ENCODE measurements at regions not wholly inside any gene's neighbourhood (a gene's known extent, or its start where the extent isn't known, plus 50 kb on each side); places are given as distances from the start of the nearest gene placed in this dataset.

DNA sequence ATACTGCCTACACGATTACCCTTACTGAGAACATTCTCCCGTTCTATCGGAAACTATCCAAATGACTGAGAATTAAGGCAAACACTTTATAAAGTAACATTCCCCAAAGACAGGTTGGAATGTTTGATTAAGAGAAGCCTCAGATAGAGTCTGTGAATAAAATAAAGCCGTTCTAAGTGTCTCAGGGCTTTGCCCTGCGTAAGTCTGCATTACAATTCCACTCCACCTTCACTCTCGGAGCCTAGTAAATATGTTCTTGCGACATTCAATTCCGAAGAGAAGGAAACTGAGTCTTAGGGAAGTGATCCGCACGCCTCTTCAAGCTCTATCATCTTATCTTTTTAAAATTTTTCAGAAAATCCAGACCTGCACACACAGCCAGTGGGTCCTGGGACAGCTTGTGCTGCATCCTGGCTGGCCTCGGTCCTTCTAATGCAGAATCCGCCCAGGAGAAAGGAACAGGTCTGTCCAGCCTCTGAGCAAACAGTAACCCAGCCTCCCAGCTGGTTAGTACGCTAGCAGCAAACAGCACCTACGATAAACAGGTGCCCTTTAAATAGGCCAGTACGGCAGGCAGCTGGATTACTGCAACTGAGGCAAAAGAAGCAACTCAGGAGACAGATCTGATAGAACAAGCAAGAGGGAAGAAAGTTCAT, 254.1 kb upstream of the IRX3 start:
- Histone ChIP-seq H3K27me3 (ENCODE audit: control insufficient read depth, insufficient read depth, low read length, poor library complexity, severe bottlenecking) (no peaks in the 10 kb centered on the region), H3K4me1 (ENCODE audit: control insufficient read depth, insufficient read depth, low read length) (no peaks in the 10 kb centered on the region), H3K36me3 (ENCODE audit: control insufficient read depth, insufficient read depth, low read length) (no peaks in the 10 kb centered on the region), H3K9me3 (ENCODE audit: control insufficient read depth, low read length) (no peaks in the 10 kb centered on the region), H3K4me3 (ENCODE audit: insufficient read depth, low read depth, low read length) (no peak overlapping the region), H3K27ac (ENCODE audit: insufficient read depth, low read depth, low read length, poor library complexity, severe bottlenecking) (no peak overlapping the region)
- 94 to 95% methylated on average over 15 of the region's 15 CpGs for WGBS, 2 experiments

GRCh38 chr16:54538276-54538675, 251.7 kb upstream of the IRX3 start:
- no peaks in the 10 kb centered on the region for H3K9me3 ChIP-seq (ENCODE audit: control insufficient read depth, low read length)
- H3K27me3 ChIP-seq (ENCODE audit: control insufficient read depth, insufficient read depth, low read length, poor library complexity, severe bottlenecking): no peaks in the 10 kb centered on the region
- H3K4me3 ChIP-seq (ENCODE audit: insufficient read depth, low read depth, low read length): no peak overlapping the region
- H3K27ac ChIP-seq (ENCODE audit: insufficient read depth, low read depth, low read length, poor library complexity, severe bottlenecking): no peak overlapping the region
- H3K4me1 ChIP-seq (ENCODE audit: control insufficient read depth, insufficient read depth, low read length): no peaks in the 10 kb centered on the region
- no peaks in the 10 kb centered on the region for H3K36me3 ChIP-seq (ENCODE audit: control insufficient read depth, insufficient read depth, low read length)
- WGBS, 2 experiments: 82 to 88% methylated on average over 1 to 3 of the region's 3 CpGs

GRCh38 chr16:54533856-54534490, 247.4 kb upstream of the IRX3 start:
- no peaks in the 10 kb centered on the region for H3K27me3 ChIP-seq (ENCODE audit: control insufficient read depth, insufficient read depth, low read length, poor library complexity, severe bottlenecking)
- no peaks in the 10 kb centered on the region for H3K9me3 ChIP-seq (ENCODE audit: control insufficient read depth, low read length)
- H3K4me1 ChIP-seq (ENCODE audit: control insufficient read depth, insufficient read depth, low read length): no peaks in the 10 kb centered on the region
- no peak overlapping the region for H3K27ac ChIP-seq (ENCODE audit: insufficient read depth, low read depth, low read length, poor library complexity, severe bottlenecking)
- no peak overlapping the region for H3K4me3 ChIP-seq (ENCODE audit: insufficient read depth, low read depth, low read length)
- H3K36me3 ChIP-seq (ENCODE audit: control insufficient read depth, insufficient read depth, low read length): no peaks in the 10 kb centered on the region
- 89 to 93% methylated on average over 3 to 4 of the region's 4 CpGs for WGBS, 2 experiments

- Histone ChIP-seq H3K9me3 (ENCODE audit: control insufficient read depth, low read length) (peaks cover 3% of the 10 kb centered on the region), H3K27me3 (ENCODE audit: control insufficient read depth, insufficient read depth, low read length, poor library complexity, severe bottlenecking) (no peaks in the 10 kb centered on the region), H3K36me3 (ENCODE audit: control insufficient read depth, insufficient read depth, low read length) (no peaks in the 10 kb centered on the region), H3K4me3 (ENCODE audit: insufficient read depth, low read depth, low read length) (no peak overlapping the region), H3K4me1 (ENCODE audit: control insufficient read depth, insufficient read depth, low read length) (no peaks in the 10 kb centered on the region), H3K27ac (ENCODE audit: insufficient read depth, low read depth, low read length, poor library complexity, severe bottlenecking) (no peak overlapping the region)
- WGBS, 2 experiments: 78 to 91% methylated on average over 1 of the region's 1 CpG
These were observed 240.3 kb upstream of the IRX3 start for GRCh38 chr16:54526916-54527315.

DNA sequence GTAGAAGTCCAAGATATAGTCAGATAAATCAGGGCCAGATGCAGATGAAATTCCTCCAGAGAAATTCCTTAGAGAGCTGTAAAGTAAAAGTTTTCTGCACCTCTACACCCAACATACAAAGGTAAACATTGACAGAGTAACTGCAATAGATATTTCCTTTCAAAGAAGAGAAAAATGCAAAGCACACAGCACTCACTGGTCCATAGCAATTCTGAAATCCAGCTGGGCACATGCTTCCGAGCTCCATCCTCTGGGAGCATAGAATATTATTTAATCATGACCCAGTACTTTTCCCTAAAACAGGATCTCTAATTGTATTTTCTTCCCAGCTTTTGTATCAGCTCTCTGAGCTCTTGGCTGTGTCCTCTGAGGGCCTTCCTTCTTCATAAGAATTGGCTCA, 239.5 kb upstream of the IRX3 start:
- Histone ChIP-seq H3K4me1 (ENCODE audit: control insufficient read depth, insufficient read depth, low read length) (no peaks in the 10 kb centered on the region), H3K27me3 (ENCODE audit: control insufficient read depth, insufficient read depth, low read length, poor library complexity, severe bottlenecking) (no peaks in the 10 kb centered on the region), H3K36me3 (ENCODE audit: control insufficient read depth, insufficient read depth, low read length) (no peaks in the 10 kb centered on the region), H3K9me3 (ENCODE audit: control insufficient read depth, low read length) (peaks cover 3% of the 10 kb centered on the region), H3K4me3 (ENCODE audit: insufficient read depth, low read depth, low read length) (no peak overlapping the region), H3K27ac (ENCODE audit: insufficient read depth, low read depth, low read length, poor library complexity, severe bottlenecking) (no peak overlapping the region)
- 93 to 96% methylated on average over 1 of the region's 1 CpG for WGBS, 2 experiments

DNA sequence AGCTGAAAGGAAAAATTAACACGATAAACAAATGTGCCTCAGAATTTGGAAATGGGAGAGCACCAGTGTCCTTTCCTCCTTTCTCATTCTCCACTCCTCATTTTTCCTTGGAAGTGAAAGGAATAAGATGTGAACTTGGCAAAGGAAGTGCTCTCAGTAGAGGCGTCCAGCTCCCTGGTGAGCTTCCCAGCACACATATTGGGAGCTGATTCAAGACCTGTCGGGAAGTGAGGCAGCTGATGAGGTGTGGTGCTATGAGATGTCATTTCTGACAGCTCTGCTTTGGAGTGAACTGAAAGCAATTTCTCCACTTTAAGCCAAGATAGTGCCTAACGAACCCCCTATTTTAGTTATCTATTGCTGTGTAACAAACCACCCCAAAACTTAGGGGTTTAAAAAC, 238.5 kb upstream of the IRX3 start:
- no peak overlapping the region for H3K27ac ChIP-seq (ENCODE audit: insufficient read depth, low read depth, low read length, poor library complexity, severe bottlenecking)
- no peaks in the 10 kb centered on the region for H3K36me3 ChIP-seq (ENCODE audit: control insufficient read depth, insufficient read depth, low read length)
- WGBS, 2 experiments: 94 to 96% methylated on average over 4 of the region's 4 CpGs
- H3K4me3 ChIP-seq (ENCODE audit: insufficient read depth, low read depth, low read length): no peak overlapping the region
- H3K9me3 ChIP-seq (ENCODE audit: control insufficient read depth, low read length): peaks cover 3% of the 10 kb centered on the region
- H3K4me1 ChIP-seq (ENCODE audit: control insufficient read depth, insufficient read depth, low read length): no peaks in the 10 kb centered on the region
- H3K27me3 ChIP-seq (ENCODE audit: control insufficient read depth, insufficient read depth, low read length, poor library complexity, severe bottlenecking): no peaks in the 10 kb centered on the region

- no peak overlapping the region for H3K4me3 ChIP-seq (ENCODE audit: insufficient read depth, low read depth, low read length)
- H3K27me3 ChIP-seq (ENCODE audit: control insufficient read depth, insufficient read depth, low read length, poor library complexity, severe bottlenecking): no peaks in the 10 kb centered on the region
- H3K9me3 ChIP-seq (ENCODE audit: control insufficient read depth, low read length): peaks cover 3% of the 10 kb centered on the region
- no peaks in the 10 kb centered on the region for H3K36me3 ChIP-seq (ENCODE audit: control insufficient read depth, insufficient read depth, low read length)
- 91 to 93% methylated on average over 5 of the region's 5 CpGs for WGBS, 2 experiments
- H3K4me1 ChIP-seq (ENCODE audit: control insufficient read depth, insufficient read depth, low read length): no peaks in the 10 kb centered on the region
- no peak overlapping the region for H3K27ac ChIP-seq (ENCODE audit: insufficient read depth, low read depth, low read length, poor library complexity, severe bottlenecking)
These were observed 236.0 kb upstream of the IRX3 start for GRCh38 chr16:54522584-54522983.

- Histone ChIP-seq H3K27ac (ENCODE audit: insufficient read depth, low read depth, low read length, poor library complexity, severe bottlenecking) (no peak overlapping the region), H3K36me3 (ENCODE audit: control insufficient read depth, insufficient read depth, low read length) (no peaks in the 10 kb centered on the region), H3K27me3 (ENCODE audit: control insufficient read depth, insufficient read depth, low read length, poor library complexity, severe bottlenecking) (no peaks in the 10 kb centered on the region), H3K4me3 (ENCODE audit: insufficient read depth, low read depth, low read length) (no peak overlapping the region), H3K4me1 (ENCODE audit: control insufficient read depth, insufficient read depth, low read length) (no peaks in the 10 kb centered on the region), H3K9me3 (ENCODE audit: control insufficient read depth, low read length) (peaks cover 2% of the 10 kb centered on the region)
- 96 to 100% methylated on average over 2 of the region's 2 CpGs for WGBS, 2 experiments
These were observed 234.7 kb upstream of the IRX3 start for GRCh38 chr16:54521327-54521726.

DNA sequence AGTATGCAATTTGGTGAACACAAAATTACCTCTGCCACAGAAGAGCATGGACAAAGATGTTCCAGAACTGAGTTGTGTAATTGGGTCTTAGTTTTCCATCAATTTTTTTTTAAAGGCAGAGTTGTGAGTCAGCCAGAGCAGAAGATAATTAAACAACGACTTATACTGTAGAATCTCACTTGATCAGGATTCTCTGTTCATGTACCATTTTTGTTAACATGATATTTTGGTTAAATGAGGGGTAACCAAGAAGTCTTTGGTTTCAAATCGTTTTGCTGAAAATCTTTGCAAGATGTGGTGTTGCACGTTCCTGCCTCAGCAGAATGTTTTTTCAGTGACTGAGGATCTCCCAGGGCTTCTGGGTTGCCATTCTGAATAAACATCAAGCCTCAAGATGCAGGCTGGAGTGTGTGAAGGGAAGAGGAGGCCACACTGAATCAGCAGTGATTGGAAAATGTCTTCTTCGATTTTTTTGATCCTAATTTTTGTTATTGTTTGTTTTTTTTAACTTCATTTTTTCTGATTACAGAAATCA, 232.6 kb upstream of the IRX3 start:
- H3K36me3 ChIP-seq (ENCODE audit: control insufficient read depth, insufficient read depth, low read length): no peaks in the 10 kb centered on the region
- no peak overlapping the region for H3K27ac ChIP-seq (ENCODE audit: insufficient read depth, low read depth, low read length, poor library complexity, severe bottlenecking)
- H3K4me1 ChIP-seq (ENCODE audit: control insufficient read depth, insufficient read depth, low read length): no peaks in the 10 kb centered on the region
- H3K9me3 ChIP-seq (ENCODE audit: control insufficient read depth, low read length): no peaks in the 10 kb centered on the region
- no peaks in the 10 kb centered on the region for H3K27me3 ChIP-seq (ENCODE audit: control insufficient read depth, insufficient read depth, low read length, poor library complexity, severe bottlenecking)
- H3K4me3 ChIP-seq (ENCODE audit: insufficient read depth, low read depth, low read length): no peak overlapping the region
- WGBS, 2 experiments: 67 to 92% methylated on average over 3 to 4 of the region's 4 CpGs

- no peaks in the 10 kb centered on the region for H3K9me3 ChIP-seq (ENCODE audit: control insufficient read depth, low read length)
- H3K27me3 ChIP-seq (ENCODE audit: control insufficient read depth, insufficient read depth, low read length, poor library complexity, severe bottlenecking): no peaks in the 10 kb centered on the region
- H3K4me3 ChIP-seq (ENCODE audit: insufficient read depth, low read depth, low read length): no peak overlapping the region
- 71 to 77% methylated on average over 6 of the region's 6 CpGs for WGBS, 2 experiments
- H3K4me1 ChIP-seq (ENCODE audit: control insufficient read depth, insufficient read depth, low read length): peaks cover 2% of the 10 kb centered on the region
- no peak overlapping the region for H3K27ac ChIP-seq (ENCODE audit: insufficient read depth, low read depth, low read length, poor library complexity, severe bottlenecking)
- H3K36me3 ChIP-seq (ENCODE audit: control insufficient read depth, insufficient read depth, low read length): no peaks in the 10 kb centered on the region
These were observed 230.6 kb upstream of the IRX3 start for GRCh38 chr16:54517181-54517580.

Measured in ectodermal cell (in vitro differentiated cells).